CD14-positive monocyte (primary cell): ENCODE measurements at regions not wholly inside any gene's neighbourhood (a gene's known extent, or its start where the extent isn't known, plus 50 kb on each side); places are given as distances from the start of the nearest gene placed in this dataset.

ENCODE experiments used
- DNase-seq, 3 donors: peaks; one replicate each; pipeline ENCODE4 v3.0.0-alpha.2; 2011 to 2022
- H2AFZ ChIP-seq: 2 replicates; pipeline ENCODE4 v1.6.0; 2012; ENCODE audit warnings: mild to moderate bottlenecking, low read depth, low read length, inconsistent platforms; ENCODE audit not compliant: insufficient read depth, poor library complexity, severe bottlenecking
- H3K27ac ChIP-seq, 2 donors: 1 replicate in 1 of 2; 2 replicates in 1 of 2; pipeline ENCODE4 v1.5.1; 2012 to 2013; ENCODE audit warnings: low read length in 2 of 2, control low read depth in 1 of 2, inconsistent platforms in 1 of 2, low read depth in 1 of 2, mild to moderate bottlenecking in 1 of 2
- H3K27me3 ChIP-seq, 2 donors: one replicate each; pipeline versions ENCODE4 v1.6.0 to v1.6.1; 2011 to 2013; ENCODE audit warnings: low read length in 2 of 2; ENCODE audit not compliant: control insufficient read depth in 2 of 2, insufficient read depth in 2 of 2
- H3K36me3 ChIP-seq, 2 donors: replicated peaks in 1 of 2; 1 replicate in 1 of 2; 2 replicates in 1 of 2; pipeline versions ENCODE4 v1.5.1 to v1.6.1; 2012 to 2013; ENCODE audit warnings: low read length in 2 of 2, control low read depth in 1 of 2, inconsistent platforms in 1 of 2, mild to moderate bottlenecking in 1 of 2; ENCODE audit not compliant: insufficient read depth in 2 of 2, control insufficient read depth in 1 of 2
- H3K4me1 ChIP-seq, 2 donors: 1 replicate in 1 of 2; 2 replicates in 1 of 2; pipeline versions ENCODE4 v1.5.1 to v1.6.1; 2012 to 2013; ENCODE audit warnings: low read length in 2 of 2, control low read depth in 1 of 2, inconsistent platforms in 1 of 2, mild to moderate bottlenecking in 1 of 2, moderate library complexity in 1 of 2; ENCODE audit not compliant: insufficient read depth in 2 of 2, control insufficient read depth in 1 of 2
- H3K4me2 ChIP-seq: replicated peaks from 2 replicates; pipeline ENCODE3; 2012; ENCODE audit warnings: low read length, moderate library complexity, mild to moderate bottlenecking; ENCODE audit not compliant: poor library complexity, severe bottlenecking; ENCODE audit errors: extremely low read depth
- H3K4me3 ChIP-seq, 3 experiments: fragments of 200-600 bp in 1 of 3; sonication (generic) in 1 of 3; replicated peaks in 1 of 3; 1 replicate in 2 of 3; 2 replicates in 1 of 3; pipeline ENCODE4 v1.5.1; 2011 to 2013; ENCODE audit warnings: low read length in 3 of 3, mild to moderate bottlenecking in 3 of 3, control low read depth in 2 of 3, low read depth in 2 of 3, inconsistent platforms in 1 of 3, moderate library complexity in 1 of 3
- H3K79me2 ChIP-seq: 2 replicates; pipeline ENCODE4 v1.6.0; 2012; ENCODE audit warnings: mild to moderate bottlenecking, control low read depth, inconsistent platforms, low read length, moderate library complexity; ENCODE audit not compliant: insufficient read depth
- H3K9ac ChIP-seq: 2 replicates; pipeline ENCODE4 v1.6.0; 2017; ENCODE audit warnings: low read length, mild to moderate bottlenecking; ENCODE audit not compliant: insufficient read depth, poor library complexity, severe bottlenecking
- H3K9me3 ChIP-seq, 2 donors: replicated peaks in 1 of 2; 1 replicate in 1 of 2; 2 replicates in 1 of 2; pipeline versions ENCODE4 v1.5.1 to v1.6.1; 2012 to 2013; ENCODE audit warnings: low read length in 2 of 2, control low read depth in 1 of 2; ENCODE audit not compliant: control insufficient read depth in 1 of 2, insufficient read depth in 1 of 2
- H4K20me1 ChIP-seq: 2 replicates; pipeline ENCODE4 v1.6.0; 2012; ENCODE audit warnings: mild to moderate bottlenecking, low read length, control low read depth, moderate library complexity; ENCODE audit not compliant: insufficient read depth
- H3K27ac Mint-ChIP-seq, 7 donors: one replicate each; pipeline ENCODE4 v1.8.0; 2020; ENCODE audit warnings: mild to moderate bottlenecking in 7 of 7, mixed read lengths in 7 of 7, moderate library complexity in 6 of 7, inconsistent platforms in 2 of 7
- H3K27me3 Mint-ChIP-seq, 3 donors: one replicate each; pipeline ENCODE4 v1.8.0; 2021 to 2022; ENCODE audit warnings: low read depth in 3 of 3, mild to moderate bottlenecking in 3 of 3, mixed read lengths in 3 of 3, moderate library complexity in 3 of 3, inconsistent platforms in 1 of 3
- H3K36me3 Mint-ChIP-seq, 2 donors: one replicate each; pipeline ENCODE4 v1.8.0; 2020; ENCODE audit warnings: mixed read lengths in 2 of 2, inconsistent platforms in 1 of 2, mild to moderate bottlenecking in 1 of 2
- H3K4me1 Mint-ChIP-seq: one replicate; pipeline ENCODE4 v1.8.0; 2020; ENCODE audit warnings: mild to moderate bottlenecking, mixed read lengths
- H3K4me3 Mint-ChIP-seq, 2 donors: one replicate each; pipeline ENCODE4 v1.8.0; 2020; ENCODE audit warnings: mild to moderate bottlenecking in 2 of 2, mixed read lengths in 2 of 2, moderate library complexity in 1 of 2
- H3K9me3 Mint-ChIP-seq, 7 donors: one replicate each; pipeline ENCODE4 v1.8.0; 2020 to 2022; ENCODE audit warnings: mixed read lengths in 7 of 7, mild to moderate bottlenecking in 6 of 7, moderate library complexity in 6 of 7, inconsistent platforms in 2 of 7
- WGBS: methylation state at CpG from one replicate; pipeline ENCODE4 v1.1.5; 2013; ENCODE audit warnings: missing lambda C conversion rate; ENCODE audit not compliant: insufficient coverage; 5-methylcytosine and 5-hydroxymethylcytosine counted together
- intact Hi-C, 2 donors: fragments of 100-400 bp; cut with micrococcal nuclease; formaldehyde crosslinking; loops; one replicate each; pipeline versions ENCODE4 v1.15.0 to v1.15.1; 2023
- TF ChIP-seq, protein P1 (sequence below): fragments of 200-600 bp; IDR thresholded peaks from one replicate; pipeline ENCODE4 v1.8.0; 2022; ENCODE audit warnings: antibody characterized with exemption, mild to moderate bottlenecking

DNA sequence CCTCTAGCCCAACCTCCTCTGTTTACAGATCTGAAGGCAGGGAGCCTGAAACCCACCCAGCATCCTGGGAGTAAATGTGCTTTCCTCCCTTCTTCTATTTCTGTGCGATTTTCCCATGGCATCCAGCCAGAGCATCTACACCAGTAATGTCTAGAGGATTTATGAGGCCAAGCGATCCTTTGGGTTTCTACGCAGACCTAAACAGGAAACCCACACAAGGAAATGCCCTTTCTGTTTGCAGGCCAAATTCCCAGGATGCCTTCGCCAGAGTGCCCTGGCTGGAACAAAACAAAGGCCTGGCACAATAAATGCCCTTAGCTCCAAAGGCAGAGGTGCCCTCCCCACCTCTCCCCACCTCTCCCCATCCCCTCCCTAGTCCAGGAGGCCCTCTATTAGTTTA lies 110.5 kb upstream of the CDC42BPA start:
- Histone ChIP-seq H3K9ac (no peak overlapping the region), H3K36me3 (no peaks in the 10 kb centered on the region), H3K27ac (no peak overlapping the region), H3K4me1 (peaks cover 0 to 5% of the 10 kb centered on the region in 2 donors), H3K27me3 (no peaks in the 10 kb centered on the region), H3K79me2 (no peaks in the 10 kb centered on the region), H3K9me3 (no peaks in the 10 kb centered on the region), H4K20me1 (no peaks in the 10 kb centered on the region), H2AFZ (no peak overlapping the region), H3K4me3 (no peak overlapping the region), H3K4me2 (no peak overlapping the region)
- Mint-ChIP-seq H3K4me1 (peaks cover 4% of the 10 kb centered on the region), H3K9me3 (peaks cover 0 to 2% (median 0%) of the 10 kb centered on the region in 7 donors), H3K36me3 (no peaks in the 10 kb centered on the region), H3K27me3 (peaks cover 2 to 6% (median 3%) of the 10 kb centered on the region in 3 donors), H3K4me3 (no peak overlapping the region), H3K27ac (peak overlapping the region in 1 of 7 donors; percentile 68)
- 8% methylated on average over 3 of the region's 4 CpGs for WGBS
- TF ChIP-seq, protein P1, sequence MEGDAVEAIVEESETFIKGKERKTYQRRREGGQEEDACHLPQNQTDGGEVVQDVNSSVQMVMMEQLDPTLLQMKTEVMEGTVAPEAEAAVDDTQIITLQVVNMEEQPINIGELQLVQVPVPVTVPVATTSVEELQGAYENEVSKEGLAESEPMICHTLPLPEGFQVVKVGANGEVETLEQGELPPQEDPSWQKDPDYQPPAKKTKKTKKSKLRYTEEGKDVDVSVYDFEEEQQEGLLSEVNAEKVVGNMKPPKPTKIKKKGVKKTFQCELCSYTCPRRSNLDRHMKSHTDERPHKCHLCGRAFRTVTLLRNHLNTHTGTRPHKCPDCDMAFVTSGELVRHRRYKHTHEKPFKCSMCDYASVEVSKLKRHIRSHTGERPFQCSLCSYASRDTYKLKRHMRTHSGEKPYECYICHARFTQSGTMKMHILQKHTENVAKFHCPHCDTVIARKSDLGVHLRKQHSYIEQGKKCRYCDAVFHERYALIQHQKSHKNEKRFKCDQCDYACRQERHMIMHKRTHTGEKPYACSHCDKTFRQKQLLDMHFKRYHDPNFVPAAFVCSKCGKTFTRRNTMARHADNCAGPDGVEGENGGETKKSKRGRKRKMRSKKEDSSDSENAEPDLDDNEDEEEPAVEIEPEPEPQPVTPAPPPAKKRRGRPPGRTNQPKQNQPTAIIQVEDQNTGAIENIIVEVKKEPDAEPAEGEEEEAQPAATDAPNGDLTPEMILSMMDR: no peak
- no peak for DNase-seq
- intact Hi-C loops: no loop called here

DNA sequence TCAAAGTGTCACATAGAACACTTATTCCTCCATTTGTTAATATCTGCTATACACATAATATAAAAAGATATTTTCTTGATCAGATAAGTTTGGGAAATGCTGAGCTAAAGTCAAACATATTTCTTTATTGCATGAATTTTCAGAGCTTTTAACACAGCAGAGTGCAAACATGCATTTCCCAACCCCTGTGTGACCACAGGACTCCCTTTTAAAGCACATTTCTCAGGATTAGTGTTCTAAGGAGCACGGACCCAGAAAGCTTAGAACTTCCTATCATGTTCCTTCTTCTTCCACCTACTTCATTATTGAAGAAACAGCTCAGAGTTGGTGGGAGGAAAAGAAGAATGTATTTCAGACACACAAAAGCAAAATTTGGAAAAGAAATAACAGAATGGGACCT lies 109.1 kb upstream of the CDC42BPA start:
- WGBS: no CpG with 5 or more reads among the region's 1 CpG
- no peaks in the 10 kb centered on the region for H3K79me2 ChIP-seq
- peaks cover 0 to 5% of the 10 kb centered on the region in 2 donors for H3K4me1 ChIP-seq
- TF ChIP-seq, protein P1: no peak
- Mint-ChIP-seq H3K4me3 (no peak overlapping the region), H3K4me1 (peaks cover 4% of the 10 kb centered on the region), H3K9me3 (peaks cover 0 to 2% (median 0%) of the 10 kb centered on the region in 7 donors), H3K27ac (no peak overlapping the region), H3K36me3 (no peaks in the 10 kb centered on the region), H3K27me3 (peaks cover 2 to 6% (median 3%) of the 10 kb centered on the region in 3 donors)
- no peaks in the 10 kb centered on the region for H4K20me1 ChIP-seq
- no peaks in the 10 kb centered on the region for H3K27me3 ChIP-seq
- intact Hi-C loops: no loop called here
- no peak overlapping the region for H3K27ac ChIP-seq
- no peak overlapping the region for H2AFZ ChIP-seq
- no peak overlapping the region for H3K9ac ChIP-seq
- no peak overlapping the region for H3K4me2 ChIP-seq
- H3K9me3 ChIP-seq: no peaks in the 10 kb centered on the region
- no peak for DNase-seq
- H3K36me3 ChIP-seq: no peaks in the 10 kb centered on the region
- H3K4me3 ChIP-seq: no peak overlapping the region
